ENCODE measurements at regions not wholly inside any gene's neighbourhood (a gene's known extent, or its start where the extent isn't known, plus 50 kb on each side); places are given as distances from the start of the nearest gene placed in this dataset.

GRCh38 chr13:99028890-99029289 is 51.0 kb upstream of the DOCK9 start:
- TF ChIP-seq EP300 (IDR thresholded peaks at IDR 0.05) (no peak), CTCF (IDR thresholded peaks at IDR 0.05) (no peak), POLR2A (IDR thresholded peaks at IDR 0.05) (no peak), POLR2AphosphoS5 (IDR thresholded peaks at IDR 0.05) (no peak)
